HG02623 (cell line): ENCODE measurements at regions not wholly inside any gene's neighbourhood (a gene's known extent, or its start where the extent isn't known, plus 50 kb on each side); places are given as distances from the start of the nearest gene placed in this dataset.
"Not testable (repeated sequence)": the region's sequence is repeated elsewhere in the genome, so short reads cannot be mapped to it uniquely, and the experiment has no call there.

Source experiments
- ATAC-seq: cut with Tn5 transposase; IDR thresholded peaks from one replicate; pipeline ENCODE4 v1.9.1; 2021; ENCODE audit warnings: moderate library complexity; ENCODE audit not compliant: unreplicated experiment

GRCh38 chr14:27338012-27338411 is 740.2 kb upstream of the NOVA1 start:
- no peak for ATAC-seq

- not testable (repeated sequence) for ATAC-seq
These were observed 765.2 kb upstream of the NOVA1 start for GRCh38 chr14:27363036-27363435.

GRCh38 chr14:27366596-27366995 is 768.8 kb upstream of the NOVA1 start:
- no peak for ATAC-seq

GRCh38 chr14:27367345-27367744 is 769.5 kb upstream of the NOVA1 start:
- no peak for ATAC-seq

- no peak for ATAC-seq
These were observed 772.2 kb upstream of the NOVA1 start for GRCh38 chr14:27370074-27370473.

- no peak for ATAC-seq
These were observed 772.9 kb upstream of the NOVA1 start for GRCh38 chr14:27370775-27371174.

GRCh38 chr14:27371209-27371608 is 773.4 kb upstream of the NOVA1 start:
- no peak for ATAC-seq

GRCh38 chr14:27371868-27372267 is 774.0 kb upstream of the NOVA1 start:
- no peak for ATAC-seq

- no peak for ATAC-seq
These were observed 774.9 kb upstream of the NOVA1 start for GRCh38 chr14:27372771-27373170.

- ATAC-seq: no peak
These were observed 786.3 kb upstream of the NOVA1 start for GRCh38 chr14:27384124-27384523.

GRCh38 chr14:27386391-27386790 is 788.6 kb upstream of the NOVA1 start:
- no peak for ATAC-seq

GRCh38 chr14:27387463-27387862 is 789.6 kb upstream of the NOVA1 start:
- ATAC-seq: no peak

- ATAC-seq: no peak
These were observed 791.6 kb upstream of the NOVA1 start for GRCh38 chr14:27389402-27389801.

GRCh38 chr14:27390155-27390554 is 792.3 kb upstream of the NOVA1 start:
- ATAC-seq: no peak

- no peak for ATAC-seq
These were observed 793.5 kb upstream of the NOVA1 start for GRCh38 chr14:27391331-27391730.

GRCh38 chr14:27392153-27392552 is 794.3 kb upstream of the NOVA1 start:
- ATAC-seq: no peak

- no peak for ATAC-seq
These were observed 812.1 kb upstream of the NOVA1 start for GRCh38 chr14:27409944-27410343.

- ATAC-seq: no peak
These were observed 813.1 kb upstream of the NOVA1 start for GRCh38 chr14:27410981-27411380.

GRCh38 chr14:27427796-27428195 is 830.0 kb upstream of the NOVA1 start:
- no peak for ATAC-seq

GRCh38 chr14:27435923-27436670 is 838.3 kb upstream of the NOVA1 start:
- no peak for ATAC-seq

GRCh38 chr14:27484633-27485032 is 886.8 kb upstream of the NOVA1 start:
- no peak for ATAC-seq

- ATAC-seq: no peak
These were observed 887.4 kb upstream of the NOVA1 start for GRCh38 chr14:27485193-27485592.

GRCh38 chr14:27506272-27506671 is 908.4 kb upstream of the NOVA1 start:
- ATAC-seq: no peak
